GM12878 (cell line): ENCODE measurements at regions not wholly inside any gene's neighbourhood (a gene's known extent, or its start where the extent isn't known, plus 50 kb on each side); places are given as distances from the start of the nearest gene placed in this dataset.

Experiments
- ATAC-seq: fragments of 200-7000 bp; cut with Tn5 transposase; 3 replicates; pipeline ENCODE4 v1.9.1; 2020; ENCODE audit warnings: mild to moderate bottlenecking, moderate library complexity
- BruUV-seq: library from RNA; stranded (reverse); fragments of 400-500 nt; replicated peaks from 2 replicates; lab custom pipeline; 2021; lab: Mats Ljungman, UMichigan
- CTCF ChIA-PET: fragments of 300-600 bp; sonication (Branson Sonifier 250); formaldehyde crosslinking; extraction: SDS; loops from one replicate; lab custom pipeline; 2021; ENCODE audit warnings: inconsistent platforms; lab: Yijun Ruan, JAX
- POLR2A ChIA-PET: fragments of 350-600 bp; formaldehyde crosslinking; extraction: SDS; loops from one replicate; lab custom pipeline; 2021; ENCODE audit warnings: inconsistent platforms; lab: Charles Lee
- RAD21 ChIA-PET: fragments of 300-600 bp; sonication (Branson Sonifier 250); formaldehyde crosslinking; loops from one replicate; lab custom pipeline; 2023; ENCODE audit warnings: antibody characterized with exemption; ENCODE audit not compliant: unreplicated experiment; lab: Charles Lee
- SMC1A ChIA-PET: fragments of 300-600 bp; sonication (Branson Sonifier 250); formaldehyde crosslinking; loops from one replicate; lab custom pipeline; 2023; ENCODE audit not compliant: unreplicated experiment, uncharacterized antibody; lab: Charles Lee
- DNase-seq: peaks from one replicate; pipeline ENCODE4 v3.0.0-alpha.2; 2011; ENCODE audit warnings: low read depth, low spot score
- FAIRE-seq: peaks from 3 replicates; lab custom pipeline; 2011; peaks lifted over from hg19 to GRCh38; lab: Jason Lieb, UNC
- H2AFZ ChIP-seq: 2 replicates; pipeline ENCODE4 v1.6.0; 2011; ENCODE audit warnings: low read depth, low read length, control low read depth; ENCODE audit not compliant: control insufficient read depth
- H3K27ac ChIP-seq: 2 replicates; pipeline ENCODE4 v1.5.1; 2011; ENCODE audit warnings: control low read depth; ENCODE audit not compliant: control insufficient read depth, insufficient read depth
- H3K27me3 ChIP-seq, 2 experiments: replicated peaks in 1 of 2; 2 replicates each; pipeline versions ENCODE4 v1.6.0 to v1.6.1; 2011; ENCODE audit warnings: low read length in 1 of 2; ENCODE audit not compliant: control insufficient read depth in 2 of 2, insufficient read depth in 2 of 2
- H3K36me3 ChIP-seq, 2 experiments: 2 replicates each; pipeline ENCODE4 v1.5.1; 2011; ENCODE audit warnings: low read length in 1 of 2; ENCODE audit not compliant: control insufficient read depth in 2 of 2, insufficient read depth in 2 of 2
- H3K4me1 ChIP-seq: 2 replicates; pipeline ENCODE4 v1.6.1; 2011; ENCODE audit warnings: mild to moderate bottlenecking, low read length, moderate library complexity, mixed read lengths; ENCODE audit not compliant: control insufficient read depth, insufficient read depth
- H3K4me2 ChIP-seq: 2 replicates; pipeline ENCODE4 v1.6.0; 2011; ENCODE audit warnings: control low read depth; ENCODE audit not compliant: control insufficient read depth, insufficient read depth
- H3K4me3 ChIP-seq: fragments of 200-600 bp; sonication (generic); 2 replicates; pipeline ENCODE4 v1.5.1; 2016
- H3K79me2 ChIP-seq: 2 replicates; pipeline ENCODE4 v1.6.0; 2011; ENCODE audit warnings: low read length; ENCODE audit not compliant: control insufficient read depth, insufficient read depth
- H3K9ac ChIP-seq: 2 replicates; pipeline ENCODE4 v1.8.0; 2011; ENCODE audit warnings: low read length, control low read depth, mixed read lengths; ENCODE audit not compliant: control insufficient read depth, insufficient read depth
- H3K9me3 ChIP-seq: replicated peaks from 3 replicates; pipeline ENCODE4 v1.5.1; 2011; ENCODE audit warnings: mild to moderate bottlenecking, low read length; ENCODE audit not compliant: control insufficient read depth, insufficient read depth
- H4K20me1 ChIP-seq: 2 replicates; pipeline ENCODE4 v1.6.0; 2011; ENCODE audit not compliant: control insufficient read depth, insufficient read depth
- ATF7 ChIP-seq: fragments of 450-650 bp; IDR thresholded peaks from 2 replicates; pipeline ENCODE4 v1.6.1; 2016; ENCODE audit warnings: low read depth, mild to moderate bottlenecking
- BRCA1 ChIP-seq: IDR thresholded peaks from 2 replicates; pipeline ENCODE4 v1.6.1; 2011; ENCODE audit warnings: low read depth, low read length, improper control_type of control experiment
- HDAC2 ChIP-seq: fragments of 200-600 bp; sonication (generic); IDR thresholded peaks from 2 replicates; pipeline ENCODE4 v1.6.1; 2017
- MEF2A ChIP-seq: IDR thresholded peaks from 2 replicates; pipeline ENCODE4 v1.6.1; 2011; ENCODE audit warnings: low read depth, mild to moderate bottlenecking, low read length, moderate library complexity; ENCODE audit not compliant: insufficient read depth
- NR2C1 ChIP-seq: fragments of 450-650 bp; IDR thresholded peaks from 2 replicates; pipeline ENCODE4 v1.6.1; 2017; ENCODE audit warnings: antibody characterized with exemption, mild to moderate bottlenecking, moderate library complexity
- PKNOX1 ChIP-seq: fragments of 450-650 bp; IDR thresholded peaks from 2 replicates; pipeline ENCODE4 v1.6.1; 2016; ENCODE audit warnings: mild to moderate bottlenecking
- RAD21 ChIP-seq: IDR thresholded peaks from 2 replicates; pipeline ENCODE4 v1.6.1; 2011; ENCODE audit warnings: mild to moderate bottlenecking, low read depth, low read length, moderate library complexity; ENCODE audit not compliant: insufficient read depth
- SMC3 ChIP-seq: IDR thresholded peaks from 2 replicates; pipeline ENCODE4 v1.6.1; 2011; ENCODE audit warnings: low read length, improper control_type of control experiment, borderline replicate concordance
- USF2 ChIP-seq: IDR thresholded peaks from 2 replicates; pipeline ENCODE4 v1.6.1; 2011; ENCODE audit warnings: low read depth, low read length, improper control_type of control experiment, borderline replicate concordance
- ZZZ3 ChIP-seq: IDR thresholded peaks from 2 replicates; pipeline ENCODE4 v1.6.1; 2011; ENCODE audit warnings: low read depth; ENCODE audit not compliant: control insufficient read depth, insufficient read length
- WGBS: methylation state at CpG from one replicate; pipeline ENCODE4 v1.1.6; 2016; ENCODE audit warnings: low lambda C conversion rate; ENCODE audit not compliant: insufficient replicate concordance, insufficient coverage; ENCODE audit errors: missing lambda C conversion rate; 5-methylcytosine and 5-hydroxymethylcytosine counted together
- in situ Hi-C: fragments of 300-500 bp; cut with MboI; formaldehyde crosslinking; loops from 9 replicates; pipeline ENCODE4 v1.14.3; 2018; ENCODE audit warnings: mixed read lengths
- intact Hi-C: fragments of 100-400 bp; cut with micrococcal nuclease; formaldehyde crosslinking; loops from one replicate; pipeline ENCODE4 v1.14.2; 2022; ENCODE audit not compliant: unreplicated experiment
- TF ChIP-seq, protein P1 (sequence below), 3 experiments: IDR thresholded peaks in 2 of 3; conservative IDR thresholded peaks in 1 of 3; 2 replicates each; pipeline ENCODE4 v1.5.1; 2011; ENCODE audit warnings: low read depth in 3 of 3, low read length in 3 of 3, mild to moderate bottlenecking in 3 of 3, control low read depth in 2 of 3, moderate library complexity in 2 of 3, inconsistent platforms in 1 of 3, mixed read lengths in 1 of 3; ENCODE audit not compliant: control insufficient read depth in 2 of 3, insufficient read depth in 1 of 3; ENCODE audit errors: extremely low read depth in 1 of 3

- no peaks in the 10 kb centered on the region for H3K27me3 ChIP-seq
- intact Hi-C loops, result loop anchor here (2.0 to 10.0 kb wide), 2 partner anchors 162 to 878 kb away; no protein-coding TSS in a partner anchor
- no peak for TF ChIP-seq NR2C1
- no peak for TF ChIP-seq USF2
- no peak for TF ChIP-seq HDAC2
- TF ChIP-seq ATF7, result no peak
- no peak for TF ChIP-seq RAD21
- TF ChIP-seq SMC3, result peak; percentile 15; the same call in 1 of the 2 replicates
- no peak for TF ChIP-seq BRCA1
- TF ChIP-seq, protein P1, sequence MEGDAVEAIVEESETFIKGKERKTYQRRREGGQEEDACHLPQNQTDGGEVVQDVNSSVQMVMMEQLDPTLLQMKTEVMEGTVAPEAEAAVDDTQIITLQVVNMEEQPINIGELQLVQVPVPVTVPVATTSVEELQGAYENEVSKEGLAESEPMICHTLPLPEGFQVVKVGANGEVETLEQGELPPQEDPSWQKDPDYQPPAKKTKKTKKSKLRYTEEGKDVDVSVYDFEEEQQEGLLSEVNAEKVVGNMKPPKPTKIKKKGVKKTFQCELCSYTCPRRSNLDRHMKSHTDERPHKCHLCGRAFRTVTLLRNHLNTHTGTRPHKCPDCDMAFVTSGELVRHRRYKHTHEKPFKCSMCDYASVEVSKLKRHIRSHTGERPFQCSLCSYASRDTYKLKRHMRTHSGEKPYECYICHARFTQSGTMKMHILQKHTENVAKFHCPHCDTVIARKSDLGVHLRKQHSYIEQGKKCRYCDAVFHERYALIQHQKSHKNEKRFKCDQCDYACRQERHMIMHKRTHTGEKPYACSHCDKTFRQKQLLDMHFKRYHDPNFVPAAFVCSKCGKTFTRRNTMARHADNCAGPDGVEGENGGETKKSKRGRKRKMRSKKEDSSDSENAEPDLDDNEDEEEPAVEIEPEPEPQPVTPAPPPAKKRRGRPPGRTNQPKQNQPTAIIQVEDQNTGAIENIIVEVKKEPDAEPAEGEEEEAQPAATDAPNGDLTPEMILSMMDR (IDR thresholded peaks at IDR 0.05 in 2 of 3, conservative IDR thresholded peaks at IDR 0.05 in 1 of 3; ENCODE audit: control insufficient read depth in 2 of 3, extremely low read depth in 1 of 3, insufficient read depth in 1 of 3, low read depth in 3 of 3, low read length in 3 of 3), result peak in 2 of 3 experiments; percentile 19 to 41; a peak in 3 of 6 replicates
- no peak for TF ChIP-seq PKNOX1
- no peak for TF ChIP-seq MEF2A
- TF ChIP-seq ZZZ3, result no peak
- no peaks in the 10 kb centered on the region for H3K79me2 ChIP-seq
- under 1% methylated on average over 8 of the region's 8 CpGs for WGBS
- no peaks in the 10 kb centered on the region for H4K20me1 ChIP-seq
- H3K36me3 ChIP-seq, result no peaks in the 10 kb centered on the region
- RAD21 ChIA-PET, result interaction anchor here (1.6 kb wide), 1 partner anchor 1162 kb away, joined by 3 read pairs; no protein-coding TSS in a partner anchor
- ATAC-seq (peak; percentile 50; the same call in 2 of the 3 replicates), DNase-seq (no peak), FAIRE-seq (no peak)
- in situ Hi-C loops, result no loop called here
- no peaks in the 10 kb centered on the region for H3K9me3 ChIP-seq
- H3K4me2 ChIP-seq, result no peak overlapping the region
- BruUV-seq, result no TSS peak
- no peak overlapping the region for H3K4me3 ChIP-seq
- no peak overlapping the region for H2AFZ ChIP-seq
- H3K4me1 ChIP-seq, result no peaks in the 10 kb centered on the region
- SMC1A ChIA-PET, result interaction anchor here (1.2 to 1.7 kb wide), 2 partner anchors 185 to 887 kb away, joined by 3 to 4 read pairs; no protein-coding TSS in a partner anchor
- H3K9ac ChIP-seq, result no peak overlapping the region
- no peak overlapping the region for H3K27ac ChIP-seq
- CTCF ChIA-PET, result interaction anchor here (0.8 to 3.5 kb wide), 7 partner anchors 10 to 882 kb away, joined by 3 to 14 read pairs (median 6); no protein-coding TSS in a partner anchor
- POLR2A ChIA-PET, result no interaction called here
Observed at GRCh38 chr14:82872494-82872893, 1338.8 kb upstream of the SEL1L start.
